Heart left ventricle (tissue), 13 donors: ENCODE measurements at regions not wholly inside any gene's neighbourhood (a gene's known extent, or its start where the extent isn't known, plus 50 kb on each side); places are given as distances from the start of the nearest gene placed in this dataset.

Experiments
- CTCF ChIP-seq, 12 donors: fragments of 200-600 bp; sonication (generic) in 4 of 12; IDR thresholded peaks; one replicate each; pipeline versions ENCODE4 v1.5.0 to v1.8.0; 2018 to 2022; ENCODE audit warnings: antibody characterized with exemption in 12 of 12, mild to moderate bottlenecking in 5 of 12
- POLR2A ChIP-seq, 2 donors: fragments of 450-650 bp; IDR thresholded peaks; one replicate each; pipeline ENCODE4 v1.6.1; 2017; ENCODE audit warnings: antibody characterized with exemption in 2 of 2, mild to moderate bottlenecking in 2 of 2, moderate library complexity in 2 of 2
- donor health status: ischemic (EF 13 %, LVEDD 7.1; RV severe dilation, severe dysfunction).
- donor health status: DM: no; HTN: yes; CAD: no.
- donor health status: DM: no; HTN: no; CAD: no.
- donor health status: ischemic (EF 25% LVEDD 6.9; RV normal size, moderate dysfunction).
- donor health status: ischemic (EF 25% LVEDD 5.7; RV mildly dilated, moderate dysfunction).
- donor health status: ischemic (EF 35%, LVEDD 5.7; RV mildly dilated, moderate dysfunction).
- donor health status: nonischemic (EF 11% LVEDD 7.7; RV severe dilation, severe dysfunction).
- donor health status: DM: yes; HTN: yes; CAD: no.
- donor health status: PGD.
- donor health status: ischemic (EF 29% LVEDD 5.4; RV normal size, mild dysfunction).
- donor health status: nonischemic (EF 23%, LVEDD 6.1; RV moderate dilation, normal function).

- TF ChIP-seq CTCF (IDR thresholded peaks at IDR 0.05) (no peak), POLR2A (IDR thresholded peaks at IDR 0.05) (no peak)
Observed at GRCh38 chr20:60372275-60372674, 414.1 kb downstream of the CDH26 start.
